ENCODE measurements at regions not wholly inside any gene's neighbourhood (a gene's known extent, or its start where the extent isn't known, plus 50 kb on each side); places are given as distances from the start of the nearest gene placed in this dataset.
"Not testable (repeated sequence)": the region's sequence is repeated elsewhere in the genome, so short reads cannot be mapped to it uniquely, and the experiment has no call there.

DNA sequence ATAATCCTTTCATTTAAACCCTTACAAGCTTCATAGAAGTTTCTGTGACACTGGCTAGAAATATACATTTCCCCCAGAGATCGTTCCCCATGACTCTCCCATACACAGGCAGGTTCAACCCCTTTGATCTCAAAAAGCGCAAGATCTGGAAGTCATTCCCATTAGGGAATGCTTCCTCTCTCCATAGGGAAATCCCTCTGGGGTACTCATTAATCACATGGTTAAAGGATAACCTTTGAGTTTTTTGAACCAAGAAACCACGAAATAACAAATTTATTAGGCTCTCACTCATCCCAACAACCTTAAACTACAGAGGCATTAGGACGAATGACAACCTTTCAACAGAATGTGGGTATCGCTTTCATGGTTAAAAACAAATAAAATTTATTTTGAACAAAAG lies 211.9 kb upstream of the PRICKLE2 start:
- FAIRE-seq, result no peak

DNA sequence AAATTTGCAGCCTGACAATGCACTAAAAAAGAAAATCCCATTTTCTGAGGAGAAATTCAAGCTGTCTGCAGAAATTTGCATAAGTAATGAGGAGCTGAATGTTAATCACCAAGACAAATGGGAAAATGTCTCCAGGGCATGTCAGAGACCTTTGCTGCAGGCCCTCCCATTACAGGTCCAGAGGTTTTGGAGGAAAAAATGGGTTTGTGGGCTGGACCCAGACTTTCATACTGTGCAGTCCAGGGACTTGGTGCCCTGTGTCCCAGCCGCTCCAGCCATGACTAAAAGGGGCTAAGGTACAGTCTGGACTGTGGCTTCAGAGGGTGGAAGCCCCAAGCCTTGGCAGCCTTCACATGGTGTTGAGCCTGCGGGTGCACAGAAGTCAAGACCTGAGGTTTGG lies 209.8 kb upstream of the PRICKLE2 start:
- not testable (repeated sequence) for FAIRE-seq

DNA sequence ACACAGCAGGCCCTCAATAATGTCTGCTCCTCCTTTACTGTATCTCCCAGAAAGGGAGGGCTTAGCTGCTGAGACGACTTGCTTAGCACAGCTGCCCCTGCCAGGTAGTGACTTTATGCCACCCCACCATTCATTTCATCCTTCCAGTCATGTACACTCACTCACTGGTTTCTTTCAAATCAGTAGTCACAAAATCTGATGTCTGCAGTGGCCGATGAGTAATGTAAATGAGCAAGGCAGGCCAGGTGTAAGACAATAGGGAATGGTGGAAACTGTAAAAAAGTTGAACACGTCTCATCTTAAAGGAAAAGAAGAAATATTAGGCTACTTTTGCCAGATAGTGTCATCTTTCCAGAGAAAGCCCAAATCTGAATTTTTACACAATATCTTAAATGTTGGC lies 207.6 kb upstream of the PRICKLE2 start:
- FAIRE-seq, result no peak

DNA sequence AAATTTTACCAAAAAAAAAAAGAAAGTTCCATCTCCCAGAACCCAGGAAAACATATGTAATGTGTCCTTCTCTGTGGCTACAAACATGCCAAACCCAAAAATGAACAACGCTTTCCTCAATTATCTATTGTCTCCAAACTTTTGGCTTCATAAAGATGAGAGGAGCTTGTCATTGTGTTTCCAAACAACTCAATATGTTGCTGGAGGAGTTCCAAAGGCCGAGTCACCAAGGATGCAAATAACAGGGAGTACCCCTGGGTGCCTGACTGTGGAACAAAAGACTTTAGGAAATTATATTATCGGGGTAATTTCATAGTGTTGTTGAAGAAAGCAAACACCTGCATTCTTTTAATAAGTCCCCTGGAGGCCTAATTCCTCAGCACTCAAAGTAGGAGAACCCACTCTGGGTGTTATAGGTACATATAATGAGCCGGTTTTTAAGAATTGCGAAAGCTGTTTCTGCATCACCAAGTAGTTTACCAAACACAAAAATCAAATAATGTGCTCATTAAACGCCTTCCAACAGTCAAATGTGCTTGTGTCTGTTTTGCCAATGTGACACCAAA lies 206.3 kb upstream of the PRICKLE2 start:
- FAIRE-seq, result no peak

DNA sequence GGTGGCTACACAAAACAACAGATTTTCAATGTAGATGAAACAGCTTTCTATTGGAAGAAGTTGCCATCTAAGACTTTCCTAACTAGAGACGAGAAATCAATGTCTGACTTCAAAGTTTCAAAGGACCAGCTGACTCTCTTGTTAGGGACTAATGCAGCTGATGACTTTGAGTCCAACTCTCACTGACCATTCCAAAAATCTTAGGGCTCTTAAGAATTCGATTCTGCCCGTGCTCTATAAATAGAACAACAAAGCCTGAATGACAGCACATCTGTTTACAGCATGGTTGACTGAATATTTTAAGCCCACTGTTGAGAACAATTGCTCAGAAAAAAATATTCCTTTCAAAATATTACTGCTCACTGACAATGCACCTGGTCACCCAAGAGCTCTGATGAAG lies 202.4 kb upstream of the PRICKLE2 start:
- no peak for FAIRE-seq

DNA sequence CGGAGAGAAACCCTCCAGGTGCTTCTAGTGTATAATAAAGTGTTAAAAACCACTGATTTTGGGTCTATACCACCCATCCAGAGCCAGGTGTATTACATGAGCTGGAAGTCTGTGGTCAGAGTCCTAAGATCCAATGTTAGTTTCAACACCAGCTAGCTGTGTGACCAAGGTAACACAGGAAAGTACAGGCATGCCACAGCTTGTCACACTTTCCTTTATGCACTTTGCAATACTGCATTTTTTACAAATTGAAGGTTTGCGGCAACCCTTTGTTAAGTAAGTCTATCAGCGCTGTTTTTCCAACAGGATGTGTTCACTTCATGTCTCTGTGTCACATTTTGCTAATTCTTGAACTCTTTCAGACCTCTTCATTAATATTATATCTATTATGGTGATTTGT lies 201.3 kb upstream of the PRICKLE2 start:
- FAIRE-seq, result no peak

DNA sequence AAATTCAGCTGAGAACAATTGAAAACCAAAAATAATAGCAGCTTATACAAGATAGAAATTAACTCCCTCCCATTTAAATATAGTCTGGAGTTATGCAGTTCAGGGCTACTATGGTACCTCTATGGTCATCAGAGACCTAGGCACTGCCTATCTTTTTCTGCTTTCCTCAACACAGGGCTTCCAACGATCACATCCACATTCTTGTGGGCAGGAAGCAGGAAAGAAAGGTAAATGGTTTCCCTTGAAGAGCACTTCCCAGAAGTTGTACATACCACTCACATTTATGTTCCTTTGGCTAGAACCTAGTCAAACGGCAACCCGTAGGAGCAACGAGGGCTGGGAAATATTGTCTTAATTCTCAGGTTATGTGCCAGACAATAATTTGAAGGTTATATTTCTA lies 197.7 kb upstream of the PRICKLE2 start:
- no peak for FAIRE-seq

DNA sequence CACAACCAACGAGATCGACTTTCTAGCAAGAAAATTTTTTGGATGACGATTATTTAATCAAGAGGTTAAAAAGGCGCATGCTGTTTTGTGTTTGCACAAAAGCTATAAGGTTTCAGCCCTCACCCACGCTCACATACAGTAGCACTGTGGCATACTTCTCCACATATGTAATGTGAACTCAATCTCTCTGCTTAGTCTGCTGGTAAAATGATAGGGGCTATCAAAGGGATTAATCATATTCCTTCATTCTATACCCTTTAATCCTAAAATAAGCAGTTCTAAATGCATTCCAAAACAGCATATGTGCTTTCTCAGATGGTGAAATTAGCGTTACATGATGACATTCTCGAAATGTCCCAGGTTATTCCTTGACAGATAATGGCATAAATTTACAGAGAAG lies 196.9 kb upstream of the PRICKLE2 start:
- FAIRE-seq, result no peak

DNA sequence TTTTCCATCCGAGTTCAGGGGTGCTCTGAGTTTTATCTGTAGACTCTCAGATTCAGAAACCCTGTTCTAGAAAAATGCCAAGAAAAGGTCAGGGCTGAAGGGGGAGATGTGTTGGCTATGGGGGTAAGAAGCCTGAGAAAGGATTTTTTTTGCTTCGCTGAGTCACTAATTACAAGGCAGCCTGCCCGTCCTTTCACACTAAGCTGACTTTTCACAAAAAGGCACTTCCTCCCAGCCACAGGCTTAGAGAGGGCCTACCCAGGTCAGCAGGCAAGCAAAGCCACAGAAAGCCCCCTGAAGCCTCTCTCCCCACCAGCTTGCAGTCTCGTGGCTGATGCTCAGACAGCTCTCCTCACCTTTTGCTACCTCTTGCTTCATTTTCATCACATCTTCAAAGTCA lies 192.6 kb upstream of the PRICKLE2 start:
- no peak for FAIRE-seq

DNA sequence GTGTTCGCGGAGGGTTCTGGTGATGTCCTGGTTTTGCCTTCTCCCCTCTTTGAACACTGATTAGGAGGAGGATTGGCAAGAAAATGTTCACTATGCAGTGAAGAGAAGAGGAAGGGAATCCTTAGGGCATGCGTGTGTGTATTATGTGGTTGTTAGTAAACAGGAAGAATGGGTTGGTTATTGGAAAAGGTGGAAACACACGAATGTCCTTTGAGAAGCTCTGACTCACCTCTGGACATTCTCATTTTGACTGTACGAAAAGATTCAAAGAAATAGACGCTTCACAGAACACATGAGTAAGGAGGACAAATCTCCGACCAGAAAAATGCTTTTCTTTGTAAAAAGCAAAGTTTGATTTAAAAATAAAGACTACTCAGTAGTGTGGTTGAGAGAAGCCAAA lies 188.8 kb upstream of the PRICKLE2 start:
- FAIRE-seq, result no peak

DNA sequence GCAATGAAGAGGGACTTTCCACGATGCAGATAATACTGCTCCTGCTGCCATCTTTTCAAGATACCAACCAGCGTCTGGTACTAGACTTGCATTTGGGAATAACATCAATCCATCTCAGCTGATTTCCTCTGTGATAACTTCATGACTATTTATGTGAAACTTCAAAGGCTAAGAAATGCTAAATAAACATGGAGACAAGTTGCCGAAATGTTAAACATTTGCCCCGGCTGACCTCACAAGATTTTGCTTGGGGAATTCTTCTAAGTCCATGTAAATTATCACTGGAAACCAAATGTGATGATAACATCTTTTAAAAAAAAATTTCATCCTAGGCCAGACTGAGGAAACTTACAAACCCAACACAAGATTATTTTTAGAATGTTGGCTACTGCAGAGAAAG lies 185.8 kb upstream of the PRICKLE2 start:
- FAIRE-seq, result no peak

DNA sequence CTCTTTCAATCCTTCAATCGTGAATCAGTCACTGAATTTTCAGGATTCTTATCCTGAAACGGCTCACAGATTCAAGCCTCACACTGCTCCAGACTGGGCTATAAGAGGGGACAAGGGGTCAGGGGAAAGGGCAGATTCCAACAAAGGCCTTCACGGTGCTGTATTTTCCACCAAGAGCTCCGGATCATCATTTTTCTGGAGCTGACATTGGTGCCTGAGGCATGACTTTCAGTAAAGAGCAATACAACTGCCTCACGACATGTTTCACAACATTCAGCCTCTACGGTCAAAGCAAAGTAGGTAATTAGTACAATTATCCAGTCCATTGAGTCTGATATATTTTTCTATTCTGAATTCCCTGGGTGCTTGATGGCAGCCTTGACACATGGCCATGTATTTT lies 185.0 kb upstream of the PRICKLE2 start:
- no peak for FAIRE-seq

DNA sequence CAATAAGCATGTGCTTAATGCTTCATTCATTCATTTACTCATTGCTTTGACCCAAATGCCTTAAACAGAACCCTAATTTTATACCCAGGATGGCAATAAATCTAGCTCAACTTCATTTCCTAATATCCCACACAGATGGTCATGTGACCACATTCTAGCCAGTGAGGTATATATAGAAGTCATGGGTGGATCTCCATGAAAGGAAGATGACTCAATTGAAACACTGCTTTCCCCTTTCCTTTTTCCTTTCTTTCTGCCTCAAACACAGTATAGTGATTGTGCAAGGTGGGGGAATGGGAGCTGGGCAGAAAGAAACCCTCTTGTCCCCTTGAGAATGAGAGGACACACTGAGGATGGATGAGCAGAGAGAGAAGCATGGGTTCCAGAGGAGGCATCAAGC lies 183.5 kb upstream of the PRICKLE2 start:
- no peak for FAIRE-seq

DNA sequence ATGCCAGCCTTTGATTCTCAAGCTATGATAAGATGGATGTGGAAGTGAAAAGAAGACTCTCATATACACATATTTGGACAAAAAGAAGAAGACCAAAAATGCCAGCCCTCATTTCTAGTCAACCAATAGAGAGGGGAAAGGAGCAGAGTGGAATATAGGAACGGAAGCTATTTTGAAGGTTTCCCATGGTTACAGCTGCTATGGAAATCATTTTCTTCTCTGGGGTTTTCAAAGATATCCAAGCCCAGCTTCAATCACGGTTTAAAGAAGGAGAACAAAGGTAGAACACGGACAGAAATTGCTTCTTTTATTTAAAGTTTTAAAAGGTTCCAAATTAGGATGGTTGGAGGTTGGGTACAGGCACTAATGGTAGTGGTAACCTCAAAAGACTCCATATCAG lies 181.0 kb upstream of the PRICKLE2 start:
- no peak for FAIRE-seq

DNA sequence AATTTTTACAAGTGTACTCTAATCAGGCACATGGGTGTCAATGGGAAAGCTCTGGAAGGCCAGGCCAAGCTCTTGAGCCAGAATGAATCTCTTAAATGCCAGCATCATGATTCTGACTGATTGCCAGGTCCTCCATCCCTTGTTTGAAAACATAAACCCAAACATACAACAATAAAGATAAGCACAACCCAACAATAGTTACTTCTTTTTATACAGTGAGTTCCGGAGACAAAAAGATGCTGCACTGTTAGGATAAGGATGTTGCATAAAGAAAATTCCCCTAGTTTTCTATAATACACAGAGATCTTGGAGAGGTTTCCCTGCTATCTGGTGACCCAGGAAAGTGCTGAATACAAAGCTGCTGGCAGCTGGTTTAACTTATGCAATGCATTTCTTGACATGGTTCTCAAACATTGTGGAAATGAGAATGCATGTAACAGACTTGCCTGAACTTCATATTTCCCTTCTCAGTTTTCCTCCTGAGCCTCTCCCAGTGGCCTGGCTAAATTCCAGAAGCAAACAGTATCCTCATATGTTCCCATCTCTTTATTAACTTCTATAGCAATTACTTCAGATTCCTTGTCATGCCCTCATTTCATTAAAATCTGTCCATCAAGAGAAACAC lies 180.1 kb upstream of the PRICKLE2 start:
- FAIRE-seq, result no peak

DNA sequence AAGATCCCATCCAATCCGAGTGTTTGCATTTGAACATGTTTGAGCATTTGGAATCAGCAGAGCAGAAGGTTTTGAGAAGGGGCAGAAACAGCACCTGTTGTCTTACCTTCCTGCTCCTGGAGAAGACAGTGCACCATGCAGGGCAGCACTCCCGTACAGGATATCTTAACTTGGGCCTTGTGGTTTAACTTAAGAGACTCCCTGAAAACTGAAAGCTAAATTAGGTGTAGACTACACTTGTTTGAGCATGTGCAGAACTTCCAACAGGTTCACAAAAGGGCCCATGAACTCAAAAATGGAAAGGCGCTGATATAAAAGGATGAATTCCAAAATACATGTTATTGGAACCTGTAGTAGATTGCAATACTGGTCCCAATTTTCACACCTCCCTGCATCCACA lies 175.4 kb upstream of the PRICKLE2 start:
- FAIRE-seq, result no peak

DNA sequence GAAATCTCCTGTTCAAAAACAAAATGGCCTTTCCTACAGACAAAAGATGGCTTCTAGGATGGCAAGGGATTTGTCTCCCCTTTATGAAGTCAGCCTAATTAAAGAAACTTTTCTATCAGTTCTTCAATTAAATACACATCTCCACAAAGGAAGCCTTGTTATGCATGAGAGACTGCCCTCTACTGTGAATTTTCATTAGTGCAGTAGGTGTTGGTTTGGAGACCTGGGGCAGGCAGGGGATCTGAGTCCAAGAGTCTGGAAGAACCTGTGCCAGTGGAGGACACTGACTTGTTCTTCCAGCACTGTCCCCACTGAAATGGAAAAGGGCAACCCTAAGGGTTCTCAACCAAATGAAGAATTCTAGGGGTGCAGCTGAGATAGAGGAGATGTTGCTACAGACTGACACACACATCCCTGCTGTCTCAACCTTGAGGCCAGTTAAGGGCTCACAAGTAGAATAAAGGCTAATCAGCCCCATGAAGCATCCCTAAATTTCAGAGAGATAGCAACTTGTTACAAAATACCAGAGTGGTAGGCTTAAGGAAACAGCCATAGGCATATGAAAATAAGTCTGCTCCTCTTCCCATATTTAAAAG lies 174.0 kb upstream of the PRICKLE2 start:
- FAIRE-seq, result peak; percentile 56

DNA sequence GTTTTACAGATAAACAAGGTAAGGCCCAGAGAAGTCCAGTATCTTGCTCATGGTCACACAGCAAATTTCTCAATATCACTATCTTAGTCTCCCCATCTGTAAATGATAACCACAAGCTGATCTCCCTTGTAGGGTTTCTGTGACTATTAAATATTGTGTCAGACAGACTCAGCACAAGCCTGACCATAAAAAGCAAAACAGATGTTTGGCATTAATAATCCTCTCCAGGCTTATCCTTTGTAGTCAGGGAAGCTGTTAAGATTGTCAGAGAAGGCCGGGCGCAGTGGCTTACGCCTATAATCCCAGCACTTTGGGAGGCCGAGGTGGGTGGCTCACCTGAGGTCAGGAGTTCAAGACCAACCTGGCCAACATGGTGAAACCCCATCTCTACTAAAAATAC lies 173.2 kb upstream of the PRICKLE2 start:
- no peak for FAIRE-seq

DNA sequence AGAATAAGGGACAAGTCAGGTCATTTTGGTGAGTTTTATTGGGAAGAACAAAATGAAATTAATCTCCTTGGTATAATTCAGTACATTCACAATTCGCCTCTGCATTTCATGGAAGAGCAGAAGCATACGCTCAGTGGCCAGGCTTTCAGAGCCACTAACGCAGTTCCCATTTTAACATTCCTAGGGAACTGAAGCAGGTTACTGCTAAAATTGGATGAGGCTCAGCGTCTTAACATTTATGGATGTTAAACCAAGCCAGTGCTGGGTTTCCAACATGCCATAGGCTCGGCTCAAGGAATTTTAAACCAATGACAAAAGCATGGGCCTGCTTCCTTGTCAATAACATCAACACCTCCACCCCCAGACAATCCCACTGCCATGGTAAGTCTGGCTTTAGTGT lies 172.7 kb upstream of the PRICKLE2 start:
- no peak for FAIRE-seq

DNA sequence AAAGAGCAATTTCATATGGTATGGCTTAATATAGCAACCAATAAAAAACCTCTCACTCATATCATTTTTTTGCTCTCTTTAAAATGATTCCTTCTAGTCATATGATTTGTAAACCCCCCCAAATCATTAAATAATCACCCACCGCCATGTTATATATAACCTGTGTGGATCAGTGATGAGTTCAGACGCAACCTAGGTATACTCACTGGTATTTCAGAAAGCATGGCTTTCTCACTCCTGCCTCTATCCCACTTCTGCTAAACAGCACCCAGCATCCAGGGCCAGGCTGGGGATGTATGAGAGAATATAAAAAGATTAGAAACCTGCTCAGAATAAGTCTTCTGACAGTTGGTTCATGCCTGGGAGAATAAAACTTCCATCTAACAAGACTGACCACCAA lies 172.3 kb upstream of the PRICKLE2 start:
- no peak for FAIRE-seq

DNA sequence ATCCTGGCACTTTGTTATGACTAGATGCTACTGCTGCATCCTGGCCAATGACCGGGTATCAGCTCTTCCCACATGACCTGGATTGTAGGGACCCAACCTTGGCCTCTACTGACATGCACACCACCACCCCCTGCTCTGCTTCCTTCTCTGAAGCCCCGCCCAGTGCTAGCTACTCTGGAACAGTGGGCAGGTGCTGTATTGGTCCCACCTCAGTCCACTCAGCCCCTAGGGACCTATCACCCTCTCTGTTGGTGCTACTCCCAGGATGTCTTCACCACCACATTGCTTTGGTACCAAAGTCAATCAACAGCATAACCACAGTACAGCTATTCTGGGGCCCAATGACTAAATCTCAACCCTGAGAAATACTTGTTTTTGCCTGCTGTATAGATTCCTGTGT lies 170.2 kb upstream of the PRICKLE2 start:
- FAIRE-seq, result no peak

DNA sequence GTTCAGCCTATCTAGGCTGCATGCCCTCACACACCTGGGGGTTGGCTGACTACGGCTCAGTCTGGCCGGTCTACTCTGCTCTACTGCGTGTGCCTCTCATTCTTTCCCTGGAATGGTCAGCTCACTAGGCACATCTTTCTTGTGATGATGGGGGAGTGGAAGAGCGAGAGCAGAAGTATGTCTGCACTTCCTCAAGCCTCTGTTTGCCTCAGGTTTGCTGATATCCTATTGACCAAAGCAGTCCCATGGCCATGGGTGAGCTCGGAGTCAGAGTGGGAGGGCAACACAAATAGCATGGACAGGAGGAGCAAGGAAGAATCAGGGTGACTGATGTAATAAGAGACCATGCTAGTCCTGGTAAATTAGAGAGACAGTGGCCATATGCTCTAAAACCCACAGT lies 167.9 kb upstream of the PRICKLE2 start:
- no peak for FAIRE-seq

DNA sequence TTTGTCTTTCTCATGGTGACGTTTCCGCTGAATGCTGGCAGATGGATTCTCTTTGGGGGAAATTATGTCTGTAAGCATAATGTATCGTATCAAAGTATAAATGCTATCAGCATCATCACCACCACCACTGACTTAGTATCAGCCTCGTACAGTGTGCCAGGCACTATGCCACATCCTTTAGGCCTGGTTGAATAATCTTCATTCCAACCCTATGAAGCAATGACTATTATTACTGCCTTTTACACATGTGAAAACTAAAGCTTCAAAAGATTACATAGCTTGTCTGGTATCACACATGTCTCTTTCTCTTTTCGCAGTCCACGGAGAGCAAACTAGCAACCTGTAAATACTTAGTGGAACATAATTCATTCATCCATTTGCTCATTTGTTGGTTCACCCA lies 166.7 kb upstream of the PRICKLE2 start:
- no peak for FAIRE-seq

DNA sequence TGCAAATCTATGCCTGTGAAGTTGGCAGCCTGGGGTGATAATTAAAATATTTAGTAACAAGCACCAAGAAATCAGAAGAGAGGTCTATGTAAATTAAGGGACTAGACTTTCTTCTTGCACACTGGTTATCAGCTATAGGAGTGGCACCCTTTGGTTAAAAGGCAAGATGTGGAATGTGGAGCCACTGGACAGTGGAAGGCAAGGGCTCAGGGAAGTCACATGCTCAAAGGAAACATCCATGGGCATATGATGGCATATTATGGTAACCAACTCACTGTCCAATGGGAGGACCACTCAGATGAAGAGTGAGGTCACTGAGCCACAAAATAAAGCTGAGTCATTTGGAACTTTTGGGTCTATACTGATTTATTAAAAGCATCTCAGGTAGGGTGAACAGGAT lies 165.6 kb upstream of the PRICKLE2 start:
- no peak for FAIRE-seq

DNA sequence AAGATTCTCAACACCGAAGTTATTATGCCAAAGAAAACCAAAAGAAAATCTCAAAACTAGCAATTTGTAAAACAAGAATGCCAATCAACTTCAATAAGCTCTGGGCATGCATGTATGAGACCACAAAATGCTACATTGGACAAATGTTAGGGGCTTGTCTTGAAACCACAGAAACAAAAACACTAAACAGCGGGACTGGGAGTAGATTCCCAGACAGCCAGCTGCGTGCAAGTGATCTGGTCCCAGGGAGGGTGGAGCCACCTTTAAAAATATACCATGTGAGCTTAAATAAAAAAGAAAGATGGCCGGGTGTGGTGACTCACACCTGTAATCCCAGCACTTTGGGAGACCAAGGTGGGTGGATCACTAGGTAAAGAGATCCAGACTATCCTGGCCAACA lies 163.6 kb upstream of the PRICKLE2 start:
- no peak for FAIRE-seq

Data from G401.6 (cell line).